ENCODE measurements at regions not wholly inside any gene's neighbourhood (a gene's known extent, or its start where the extent isn't known, plus 50 kb on each side); places are given as distances from the start of the nearest gene placed in this dataset.
"Not testable (repeated sequence)": the region's sequence is repeated elsewhere in the genome, so short reads cannot be mapped to it uniquely, and the experiment has no call there.

- Histone ChIP-seq H3K27ac (no peak overlapping the region), H3K36me3 (no peaks in the 10 kb centered on the region), H3K4me3 (no peak overlapping the region), H3K9me3 (peaks cover 0 to 15% (median 0%) of the 10 kb centered on the region in 8 donors), H3K27me3 (replicated peaks in 1 of 7) (no peaks in the 10 kb centered on the region), H3K4me1 (no peaks in the 10 kb centered on the region)
- DNase-seq: no peak
- intact Hi-C loops (cut with DNase I; ENCODE audit: low total_unique reads): no loop called here
- TF ChIP-seq CTCF (IDR thresholded peaks at IDR 0.05 in 8 of 11, conservative IDR thresholded peaks at IDR 0.05 in 3 of 11) (no peak), POLR2AphosphoS5 (IDR thresholded peaks at IDR 0.05) (no peak), POLR2A (IDR thresholded peaks at IDR 0.05) (no peak)
Measured at GRCh38 chr11:96579656-96580055, 189.8 kb downstream of the JRKL start.

GRCh38 chr11:96580476-96581040 lies 190.7 kb downstream of the JRKL start:
- TF ChIP-seq CTCF (IDR thresholded peaks at IDR 0.05 in 8 of 11, conservative IDR thresholded peaks at IDR 0.05 in 3 of 11): no peak
- no peak for TF ChIP-seq POLR2A (IDR thresholded peaks at IDR 0.05)
- no peak for TF ChIP-seq POLR2AphosphoS5 (IDR thresholded peaks at IDR 0.05)
- Histone ChIP-seq H3K27me3 (replicated peaks in 1 of 7) (no peaks in the 10 kb centered on the region), H3K4me3 (no peak overlapping the region), H3K36me3 (no peaks in the 10 kb centered on the region), H3K27ac (no peak overlapping the region), H3K9me3 (peaks cover 0 to 15% (median 0%) of the 10 kb centered on the region in 8 donors), H3K4me1 (no peaks in the 10 kb centered on the region)
- no peak for DNase-seq
- WGBS, 5 donors: 36 to 42% (median 37%) methylated on average over 5 of the region's 5 CpGs
- intact Hi-C loops (cut with DNase I; ENCODE audit: low total_unique reads): no loop called here

- H3K9me3 ChIP-seq: peaks cover 0 to 15% (median 0%) of the 10 kb centered on the region in 8 donors
- H3K27ac ChIP-seq; intact Hi-C loops (cut with DNase I; ENCODE audit: low total_unique reads); H3K4me3 ChIP-seq; H3K27me3 ChIP-seq (replicated peaks in 1 of 7); DNase-seq; H3K4me1 ChIP-seq; H3K36me3 ChIP-seq: not testable (repeated sequence)
- 36 to 72% (median 44%) methylated on average over 2 of the region's 2 CpGs for WGBS, 5 donors
Measured at GRCh38 chr11:96585944-96586880, 196.4 kb downstream of the JRKL start.

- WGBS, 5 donors: 69 to 88% (median 83%) methylated on average over 4 of the region's 4 CpGs
- H3K27me3 ChIP-seq (replicated peaks in 1 of 7); intact Hi-C loops (cut with DNase I; ENCODE audit: low total_unique reads); H3K27ac ChIP-seq; H3K4me3 ChIP-seq; H3K36me3 ChIP-seq; DNase-seq; H3K4me1 ChIP-seq; H3K9me3 ChIP-seq: not testable (repeated sequence)
Measured at GRCh38 chr11:96588793-96589192, 199.0 kb downstream of the JRKL start.

- 58 to 81% (median 71%) methylated on average over 4 of the region's 4 CpGs for WGBS, 5 donors
- Histone ChIP-seq H3K9me3 (no peaks in the 10 kb centered on the region), H3K27me3 (replicated peaks in 1 of 7) (no peaks in the 10 kb centered on the region), H3K4me1 (no peaks in the 10 kb centered on the region), H3K4me3 (no peak overlapping the region), H3K36me3 (no peaks in the 10 kb centered on the region), H3K27ac (no peak overlapping the region)
- DNase-seq: no peak
- intact Hi-C loops (cut with DNase I; ENCODE audit: low total_unique reads): no loop called here
- TF ChIP-seq POLR2A (IDR thresholded peaks at IDR 0.05): no peak
- TF ChIP-seq POLR2AphosphoS5 (IDR thresholded peaks at IDR 0.05): no peak
- no peak for TF ChIP-seq CTCF (IDR thresholded peaks at IDR 0.05 in 8 of 11, conservative IDR thresholded peaks at IDR 0.05 in 3 of 11)
Measured at GRCh38 chr11:96595011-96595410, 205.2 kb downstream of the JRKL start.
